Activated B cell treated with CpG ODN at 0.5 μM for 24 hours (primary cell): ENCODE measurements at regions not wholly inside any gene's neighbourhood (a gene's known extent, or its start where the extent isn't known, plus 50 kb on each side); places are given as distances from the start of the nearest gene placed in this dataset.

Experiments
- ATAC-seq: fragments of 200-7000 bp; cut with Tn5 transposase; one replicate; pipeline ENCODE4 v1.10.0; 2021; ENCODE audit warnings: low read depth, mild to moderate bottlenecking, moderate library complexity
- CTCF ChIA-PET: fragments of 350-600 bp; sonication (Branson Sonifier 250); formaldehyde crosslinking; loops from one replicate; lab custom pipeline; 2021; ENCODE audit warnings: antibody characterized with exemption; lab: Charles Lee
- POLR2A ChIA-PET: fragments of 350-600 bp; sonication (Branson Sonifier 250); formaldehyde crosslinking; loops from one replicate; lab custom pipeline; 2021; ENCODE audit warnings: antibody characterized with exemption; lab: Charles Lee
- DNase-seq: peaks from one replicate; pipeline ENCODE4 v3.0.0; 2022
- H3K27ac Mint-ChIP-seq: one replicate; pipeline ENCODE4 v1.8.0; 2020; ENCODE audit warnings: mixed read lengths
- H3K27me3 Mint-ChIP-seq: one replicate; pipeline ENCODE4 v1.8.0; 2021; ENCODE audit warnings: mixed read lengths
- H3K36me3 Mint-ChIP-seq: one replicate; pipeline ENCODE4 v1.8.0; 2021; ENCODE audit warnings: low read depth, mixed read lengths
- H3K4me1 Mint-ChIP-seq: one replicate; pipeline ENCODE4 v1.8.0; 2021; ENCODE audit warnings: mixed read lengths
- H3K4me3 Mint-ChIP-seq: one replicate; pipeline ENCODE4 v1.8.0; 2020; ENCODE audit warnings: mild to moderate bottlenecking, mixed read lengths
- H3K9me3 Mint-ChIP-seq: one replicate; pipeline ENCODE4 v1.8.0; 2020; ENCODE audit warnings: mixed read lengths
- CTCF ChIP-seq: fragments of 200-600 bp; IDR thresholded peaks from one replicate; pipeline ENCODE4 v1.8.0; 2022; ENCODE audit warnings: antibody characterized with exemption, mild to moderate bottlenecking
- intact Hi-C: fragments of 100-400 bp; cut with micrococcal nuclease; formaldehyde crosslinking; loops from one replicate; pipeline ENCODE4 v1.15.1; 2024

GRCh38 chr7:49346195-49346899 lies 422.0 kb downstream of the CDC14C start:
- POLR2A ChIA-PET = no interaction called here
- Mint-ChIP-seq H3K4me3 (no peak overlapping the region), H3K4me1 (no peaks in the 10 kb centered on the region), H3K36me3 (no peaks in the 10 kb centered on the region), H3K9me3 (no peaks in the 10 kb centered on the region), H3K27me3 (no peaks in the 10 kb centered on the region), H3K27ac (no peak overlapping the region)
- intact Hi-C loops = no loop called here
- no peak for ATAC-seq
- no peak for TF ChIP-seq CTCF
- CTCF ChIA-PET = no interaction called here
- no peak for DNase-seq

- ChIA-PET CTCF (no interaction called here), POLR2A (no interaction called here)
- no peak for DNase-seq
- Mint-ChIP-seq H3K27me3 (no peaks in the 10 kb centered on the region), H3K9me3 (no peaks in the 10 kb centered on the region), H3K4me3 (no peak overlapping the region), H3K4me1 (no peaks in the 10 kb centered on the region), H3K36me3 (no peaks in the 10 kb centered on the region), H3K27ac (no peak overlapping the region)
- ATAC-seq = no peak
- no peak for TF ChIP-seq CTCF
- intact Hi-C loops = no loop called here
Observed at GRCh38 chr7:49367072-49367471, 406.4 kb upstream of the VWC2 start.

- CTCF ChIA-PET = no interaction called here
- Mint-ChIP-seq H3K9me3 (peaks cover 4% of the 10 kb centered on the region), H3K4me1 (no peaks in the 10 kb centered on the region), H3K27ac (no peak overlapping the region), H3K27me3 (no peaks in the 10 kb centered on the region), H3K36me3 (no peaks in the 10 kb centered on the region), H3K4me3 (no peak overlapping the region)
- intact Hi-C loops = no loop called here
- no peak for ATAC-seq
- POLR2A ChIA-PET = no interaction called here
- no peak for DNase-seq
- no peak for TF ChIP-seq CTCF
Observed at GRCh38 chr7:49371771-49372170, 401.7 kb upstream of the VWC2 start.

- ATAC-seq = no peak
- Mint-ChIP-seq H3K36me3 (no peaks in the 10 kb centered on the region), H3K4me3 (no peak overlapping the region), H3K4me1 (no peaks in the 10 kb centered on the region), H3K27ac (no peak overlapping the region), H3K27me3 (no peaks in the 10 kb centered on the region), H3K9me3 (peaks cover 19% of the 10 kb centered on the region)
- intact Hi-C loops = no loop called here
- ChIA-PET CTCF (no interaction called here), POLR2A (no interaction called here)
- TF ChIP-seq CTCF = no peak
- no peak for DNase-seq
Observed at GRCh38 chr7:49376817-49377375, 396.5 kb upstream of the VWC2 start.

- ChIA-PET POLR2A (no interaction called here), CTCF (no interaction called here)
- no peak overlapping the region for H3K4me3 Mint-ChIP-seq
- H3K9me3 Mint-ChIP-seq = peaks cover 5% of the 10 kb centered on the region
- H3K27me3 Mint-ChIP-seq = no peaks in the 10 kb centered on the region
- DNase-seq = no peak
- intact Hi-C loops = no loop called here
- H3K4me1 Mint-ChIP-seq = no peaks in the 10 kb centered on the region
- no peak overlapping the region for H3K27ac Mint-ChIP-seq
- ATAC-seq = no peak
- TF ChIP-seq CTCF = no peak
- no peaks in the 10 kb centered on the region for H3K36me3 Mint-ChIP-seq
Observed at GRCh38 chr7:49386792-49387191, 386.6 kb upstream of the VWC2 start.
